ENCODE measurements at regions not wholly inside any gene's neighbourhood (a gene's known extent, or its start where the extent isn't known, plus 50 kb on each side); places are given as distances from the start of the nearest gene placed in this dataset.

GRCh38 chr21:16086121-16086520, 356.3 kb downstream of the USP25 start:
- TF ChIP-seq ZFX (IDR thresholded peaks at IDR 0.05) = no peak
- TF ChIP-seq, protein P1, sequence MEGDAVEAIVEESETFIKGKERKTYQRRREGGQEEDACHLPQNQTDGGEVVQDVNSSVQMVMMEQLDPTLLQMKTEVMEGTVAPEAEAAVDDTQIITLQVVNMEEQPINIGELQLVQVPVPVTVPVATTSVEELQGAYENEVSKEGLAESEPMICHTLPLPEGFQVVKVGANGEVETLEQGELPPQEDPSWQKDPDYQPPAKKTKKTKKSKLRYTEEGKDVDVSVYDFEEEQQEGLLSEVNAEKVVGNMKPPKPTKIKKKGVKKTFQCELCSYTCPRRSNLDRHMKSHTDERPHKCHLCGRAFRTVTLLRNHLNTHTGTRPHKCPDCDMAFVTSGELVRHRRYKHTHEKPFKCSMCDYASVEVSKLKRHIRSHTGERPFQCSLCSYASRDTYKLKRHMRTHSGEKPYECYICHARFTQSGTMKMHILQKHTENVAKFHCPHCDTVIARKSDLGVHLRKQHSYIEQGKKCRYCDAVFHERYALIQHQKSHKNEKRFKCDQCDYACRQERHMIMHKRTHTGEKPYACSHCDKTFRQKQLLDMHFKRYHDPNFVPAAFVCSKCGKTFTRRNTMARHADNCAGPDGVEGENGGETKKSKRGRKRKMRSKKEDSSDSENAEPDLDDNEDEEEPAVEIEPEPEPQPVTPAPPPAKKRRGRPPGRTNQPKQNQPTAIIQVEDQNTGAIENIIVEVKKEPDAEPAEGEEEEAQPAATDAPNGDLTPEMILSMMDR (conservative IDR thresholded peaks at IDR 0.05) = no peak
- no peak overlapping the region for H3K27ac ChIP-seq

- H3K27ac ChIP-seq = no peak overlapping the region
- TF ChIP-seq, protein P1 (conservative IDR thresholded peaks at IDR 0.05) = no peak
- TF ChIP-seq ZFX (IDR thresholded peaks at IDR 0.05) = no peak
Measured at GRCh38 chr21:16086936-16087335, 357.2 kb downstream of the USP25 start.

DNA sequence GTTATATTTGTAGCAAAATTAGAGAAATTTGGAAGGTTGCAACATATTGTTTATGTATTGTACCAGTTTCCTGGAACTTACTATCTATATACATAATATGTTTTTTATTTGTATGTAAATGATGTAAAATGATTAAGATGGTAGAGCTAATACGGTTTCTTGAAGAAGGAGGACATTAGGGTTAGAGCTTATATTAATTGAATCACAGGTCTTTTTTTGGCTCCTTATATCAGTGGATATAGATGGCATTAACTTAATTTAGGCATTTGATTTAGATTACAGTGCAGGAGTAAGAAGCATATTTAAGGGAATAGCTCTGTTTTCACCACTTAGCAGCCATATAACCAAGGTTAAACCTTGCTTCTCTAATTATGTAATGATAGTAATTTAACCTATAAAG, 357.7 kb downstream of the USP25 start:
- no peak for TF ChIP-seq ZFX (IDR thresholded peaks at IDR 0.05)
- TF ChIP-seq, protein P1 (conservative IDR thresholded peaks at IDR 0.05) = no peak
- no peak overlapping the region for H3K27ac ChIP-seq

DNA sequence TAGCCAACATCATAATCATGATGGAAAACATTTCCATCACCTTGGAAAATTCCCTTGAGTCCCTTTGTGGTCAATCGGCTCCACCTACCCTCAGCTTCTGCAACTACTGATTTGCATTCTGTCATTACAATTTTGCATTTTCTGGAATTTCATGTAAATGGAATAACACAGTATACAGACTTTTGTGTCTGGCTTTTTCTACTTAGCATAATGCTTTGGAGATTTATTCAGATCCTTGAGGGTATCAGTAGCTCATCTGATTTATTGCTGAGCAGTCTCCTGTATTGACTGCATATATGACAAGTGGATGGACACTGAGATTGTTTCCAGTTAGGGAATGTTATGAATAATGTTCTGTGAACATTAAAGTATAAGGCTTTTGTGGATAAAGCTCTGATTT, 358.3 kb downstream of the USP25 start:
- no peak overlapping the region for H3K27ac ChIP-seq
- TF ChIP-seq, protein P1 (conservative IDR thresholded peaks at IDR 0.05) = peak; percentile 18; the same call in 1 of the 2 replicates
- no peak for TF ChIP-seq ZFX (IDR thresholded peaks at IDR 0.05)

- H3K27ac ChIP-seq = peak overlapping the region; percentile 20; the same call in 1 of the 2 replicates
- TF ChIP-seq, protein P1 (conservative IDR thresholded peaks at IDR 0.05) = no peak
- no peak for TF ChIP-seq ZFX (IDR thresholded peaks at IDR 0.05)
Measured at GRCh38 chr21:16095005-16095404, 365.2 kb downstream of the USP25 start.

DNA sequence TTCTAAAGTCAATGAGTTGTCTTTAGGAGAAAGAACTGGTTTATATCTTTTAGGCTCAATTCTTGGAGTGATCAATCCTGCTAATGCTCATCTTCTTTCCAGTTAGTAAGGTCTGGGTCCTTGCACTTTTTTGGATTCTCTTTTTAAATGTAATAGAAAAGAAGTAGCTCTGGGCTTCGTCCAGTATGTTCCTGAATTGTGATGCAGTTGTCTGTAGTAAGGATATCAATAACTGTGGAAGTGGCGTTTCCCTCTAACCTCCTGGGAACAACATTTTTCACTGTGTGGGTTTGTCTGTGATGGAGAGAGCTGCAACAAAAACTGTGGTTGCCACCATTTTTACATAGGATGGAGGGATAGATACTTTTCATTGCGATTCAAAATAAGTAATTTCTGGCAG, 367.2 kb downstream of the USP25 start:
- no peak overlapping the region for H3K27ac ChIP-seq
- TF ChIP-seq, protein P1 (conservative IDR thresholded peaks at IDR 0.05) = no peak
- TF ChIP-seq ZFX (IDR thresholded peaks at IDR 0.05) = no peak

GRCh38 chr21:16102113-16102512, 372.3 kb downstream of the USP25 start:
- TF ChIP-seq, protein P1 (conservative IDR thresholded peaks at IDR 0.05) = no peak
- no peak for TF ChIP-seq ZFX (IDR thresholded peaks at IDR 0.05)
- no peak overlapping the region for H3K27ac ChIP-seq

Data from C4-2B (cell line).